ENCODE measurements at regions not wholly inside any gene's neighbourhood (a gene's known extent, or its start where the extent isn't known, plus 50 kb on each side); places are given as distances from the start of the nearest gene placed in this dataset.
"Not testable (repeated sequence)": the region's sequence is repeated elsewhere in the genome, so short reads cannot be mapped to it uniquely, and the experiment has no call there.

DNA sequence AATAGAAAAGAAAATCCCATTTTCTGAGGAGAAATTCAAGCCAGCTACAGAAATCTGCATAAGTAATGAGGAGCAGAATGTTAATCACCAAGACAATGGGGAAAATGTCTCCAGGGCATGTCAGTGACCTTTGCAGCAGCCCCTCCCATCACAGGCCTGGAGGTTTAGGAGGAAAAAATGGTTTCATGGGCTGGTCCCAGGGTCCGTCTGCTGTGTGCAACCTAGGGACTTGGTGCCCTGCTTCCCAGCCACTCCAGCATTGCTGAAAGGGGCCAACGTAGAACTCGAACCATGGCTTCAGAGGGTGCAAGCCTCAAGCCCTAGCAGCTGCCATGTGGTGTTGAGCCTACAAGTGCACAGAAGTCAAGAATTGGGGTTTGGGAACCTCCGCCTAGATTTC, 116.8 kb downstream of the ENC1 start:
- TF ChIP-seq, protein P1, sequence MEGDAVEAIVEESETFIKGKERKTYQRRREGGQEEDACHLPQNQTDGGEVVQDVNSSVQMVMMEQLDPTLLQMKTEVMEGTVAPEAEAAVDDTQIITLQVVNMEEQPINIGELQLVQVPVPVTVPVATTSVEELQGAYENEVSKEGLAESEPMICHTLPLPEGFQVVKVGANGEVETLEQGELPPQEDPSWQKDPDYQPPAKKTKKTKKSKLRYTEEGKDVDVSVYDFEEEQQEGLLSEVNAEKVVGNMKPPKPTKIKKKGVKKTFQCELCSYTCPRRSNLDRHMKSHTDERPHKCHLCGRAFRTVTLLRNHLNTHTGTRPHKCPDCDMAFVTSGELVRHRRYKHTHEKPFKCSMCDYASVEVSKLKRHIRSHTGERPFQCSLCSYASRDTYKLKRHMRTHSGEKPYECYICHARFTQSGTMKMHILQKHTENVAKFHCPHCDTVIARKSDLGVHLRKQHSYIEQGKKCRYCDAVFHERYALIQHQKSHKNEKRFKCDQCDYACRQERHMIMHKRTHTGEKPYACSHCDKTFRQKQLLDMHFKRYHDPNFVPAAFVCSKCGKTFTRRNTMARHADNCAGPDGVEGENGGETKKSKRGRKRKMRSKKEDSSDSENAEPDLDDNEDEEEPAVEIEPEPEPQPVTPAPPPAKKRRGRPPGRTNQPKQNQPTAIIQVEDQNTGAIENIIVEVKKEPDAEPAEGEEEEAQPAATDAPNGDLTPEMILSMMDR (IDR thresholded peaks at IDR 0.05): not testable (repeated sequence)
- TF ChIP-seq POLR2A (IDR thresholded peaks at IDR 0.05): not testable (repeated sequence)

Data from testis (tissue), 2 donors.